Uterus (tissue), 3 donors: ENCODE measurements at regions not wholly inside any gene's neighbourhood (a gene's known extent, or its start where the extent isn't known, plus 50 kb on each side); places are given as distances from the start of the nearest gene placed in this dataset.

Experiments used
- DNase-seq, 2 donors: peaks; one replicate each; pipeline ENCODE4 v3.0.0-alpha.2; 2019 to 2020
- H3K27ac ChIP-seq, 2 donors: fragments of 200-600 bp; sonication (generic); 1 replicate in 1 of 2; 2 replicates in 1 of 2; pipeline ENCODE4 v1.5.1; 2016 to 2018
- H3K27me3 ChIP-seq, 2 donors: fragments of 200-600 bp; sonication (generic); one replicate each; pipeline ENCODE4 v1.5.1; 2018 to 2019; ENCODE audit warnings: control low read depth in 1 of 2
- H3K36me3 ChIP-seq, 2 donors: fragments of 200-600 bp; sonication (generic); one replicate each; pipeline ENCODE4 v1.5.1; 2019; ENCODE audit warnings: control low read depth in 1 of 2
- H3K4me1 ChIP-seq, 2 donors: fragments of 200-600 bp; sonication (generic); one replicate each; pipeline ENCODE4 v1.5.1; 2018 to 2019; ENCODE audit warnings: control low read depth in 1 of 2
- H3K4me3 ChIP-seq, 2 donors: fragments of 200-600 bp; sonication (generic); 1 replicate in 1 of 2; 2 replicates in 1 of 2; pipeline ENCODE4 v1.5.1; 2018 to 2019; ENCODE audit warnings: mild to moderate bottlenecking in 1 of 2
- H3K9me3 ChIP-seq, 2 donors: fragments of 200-600 bp; sonication (generic); one replicate each; pipeline ENCODE4 v1.5.1; 2019; ENCODE audit warnings: control low read depth in 1 of 2
- CTCF ChIP-seq, 4 experiments: fragments of 200-600 bp in 2 of 4; fragments of 450-650 bp in 2 of 4; sonication (generic) in 2 of 4; IDR thresholded peaks; one replicate each; pipeline ENCODE4 v1.5.1; 2016 to 2019; ENCODE audit warnings: antibody characterized with exemption in 4 of 4, mild to moderate bottlenecking in 2 of 4, moderate library complexity in 1 of 4
- POLR2A ChIP-seq, 2 donors: fragments of 450-650 bp; IDR thresholded peaks; one replicate each; pipeline ENCODE4 v1.6.1; 2016; ENCODE audit warnings: antibody characterized with exemption in 2 of 2, mild to moderate bottlenecking in 1 of 2, moderate library complexity in 1 of 2
- intact Hi-C: fragments of 100-400 bp; cut with DNase I; formaldehyde crosslinking; loops from one replicate; pipeline ENCODE4 v1.15.1; 2023; ENCODE audit warnings: low total_unique reads
- donor health status: DM: yes; HTN: yes; CAD: no.

GRCh38 chr13:89784161-89784809 lies 1563.2 kb upstream of the MIR17HG start:
- intact Hi-C loops, result no loop called here
- Histone ChIP-seq H3K4me3 (no peak overlapping the region), H3K27me3 (no peaks in the 10 kb centered on the region), H3K36me3 (no peaks in the 10 kb centered on the region), H3K27ac (no peak overlapping the region), H3K4me1 (no peaks in the 10 kb centered on the region), H3K9me3 (no peaks in the 10 kb centered on the region)
- no peak for TF ChIP-seq POLR2A (IDR thresholded peaks at IDR 0.05)
- no peak for TF ChIP-seq CTCF (IDR thresholded peaks at IDR 0.05)
- no peak for DNase-seq

- no peak for DNase-seq
- Histone ChIP-seq H3K9me3 (no peaks in the 10 kb centered on the region), H3K36me3 (no peaks in the 10 kb centered on the region), H3K4me3 (no peak overlapping the region), H3K27ac (no peak overlapping the region), H3K4me1 (no peaks in the 10 kb centered on the region), H3K27me3 (no peaks in the 10 kb centered on the region)
- TF ChIP-seq CTCF (IDR thresholded peaks at IDR 0.05) (no peak), POLR2A (IDR thresholded peaks at IDR 0.05) (no peak)
- intact Hi-C loops, result no loop called here
These were observed 1561.0 kb upstream of the MIR17HG start for GRCh38 chr13:89786531-89786930.

DNA sequence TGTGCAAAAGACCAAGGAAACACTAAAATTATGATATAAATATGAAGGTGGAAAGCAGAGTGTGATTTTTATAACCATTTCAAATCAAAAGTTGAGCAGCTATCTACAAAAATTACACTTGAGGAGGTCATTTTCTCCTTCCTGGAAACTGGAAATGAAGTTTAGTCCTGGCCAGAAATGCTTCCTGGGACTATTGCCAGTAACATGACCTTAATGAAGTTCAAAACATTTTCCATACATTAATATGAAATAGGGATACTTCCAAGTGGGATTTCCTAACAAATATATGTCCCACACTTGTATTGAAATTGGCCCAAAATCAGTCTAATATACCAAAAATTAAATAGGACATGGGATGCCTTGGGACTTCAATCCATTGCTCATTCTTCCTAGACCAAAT lies 1556.8 kb upstream of the MIR17HG start:
- H3K27me3 ChIP-seq, result no peaks in the 10 kb centered on the region
- no peaks in the 10 kb centered on the region for H3K4me1 ChIP-seq
- H3K27ac ChIP-seq, result no peak overlapping the region
- no peak for DNase-seq
- TF ChIP-seq POLR2A (IDR thresholded peaks at IDR 0.05) (no peak), CTCF (IDR thresholded peaks at IDR 0.05) (no peak)
- H3K9me3 ChIP-seq, result no peaks in the 10 kb centered on the region
- H3K36me3 ChIP-seq, result no peaks in the 10 kb centered on the region
- no peak overlapping the region for H3K4me3 ChIP-seq
- intact Hi-C loops, result no loop called here

DNA sequence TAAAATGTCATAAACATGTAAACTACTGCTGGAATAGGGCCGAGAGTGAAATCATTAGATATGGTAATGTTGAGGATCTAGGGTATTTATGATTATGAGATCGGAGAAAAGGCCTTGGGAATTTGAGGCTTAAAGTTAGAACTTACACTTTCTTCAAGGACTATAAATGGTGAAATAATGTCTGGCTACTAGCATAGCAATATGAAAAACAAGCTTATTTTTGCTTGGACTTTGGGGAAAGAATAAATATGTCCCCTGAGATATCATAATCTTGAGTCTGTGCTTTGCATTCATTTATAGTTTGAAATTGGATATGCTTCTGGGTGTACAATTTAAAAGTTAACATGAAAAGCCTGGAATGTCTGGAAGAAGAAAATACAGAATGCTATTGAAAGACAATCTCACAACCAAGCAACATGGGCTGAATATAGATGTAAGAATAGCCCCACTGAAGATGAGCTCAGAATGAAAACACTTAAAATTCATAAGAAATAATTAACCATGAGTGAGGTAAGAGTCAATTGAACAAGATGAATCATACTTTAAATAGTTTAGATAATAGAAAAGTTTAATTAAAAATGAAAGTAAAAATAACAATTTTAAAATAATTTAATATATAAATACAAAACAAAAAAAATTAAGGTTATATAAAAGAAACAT lies 1555.4 kb upstream of the MIR17HG start:
- TF ChIP-seq CTCF (IDR thresholded peaks at IDR 0.05), result no peak
- TF ChIP-seq POLR2A (IDR thresholded peaks at IDR 0.05), result no peak
- intact Hi-C loops, result no loop called here
- Histone ChIP-seq H3K36me3 (no peaks in the 10 kb centered on the region), H3K27ac (no peak overlapping the region), H3K4me1 (no peaks in the 10 kb centered on the region), H3K27me3 (no peaks in the 10 kb centered on the region), H3K4me3 (no peak overlapping the region), H3K9me3 (no peaks in the 10 kb centered on the region)
- DNase-seq, result no peak

DNA sequence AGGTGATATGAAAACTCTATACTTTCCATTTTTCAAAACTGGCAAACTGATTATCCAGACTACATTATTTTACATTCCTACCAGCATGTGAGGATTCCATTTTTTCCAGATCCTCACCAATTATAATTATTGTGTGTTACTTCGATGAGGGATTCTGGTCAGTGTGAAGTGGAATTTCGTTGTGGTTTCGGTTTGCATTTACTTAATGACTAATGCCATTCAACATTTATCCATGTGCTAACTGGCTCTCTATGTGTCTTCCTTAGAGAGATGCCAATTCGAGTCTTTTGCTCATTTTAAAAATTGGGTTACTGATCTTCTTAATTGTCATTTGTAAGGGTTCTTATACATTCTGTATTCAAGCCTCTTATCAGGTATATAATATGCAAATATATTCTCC lies 1551.3 kb upstream of the MIR17HG start:
- no peak for DNase-seq
- intact Hi-C loops, result no loop called here

More for the DNA sequence above, 1551.3 kb upstream of the MIR17HG start:
- no peak overlapping the region for H3K4me3 ChIP-seq
- H3K9me3 ChIP-seq, result no peaks in the 10 kb centered on the region
- H3K4me1 ChIP-seq, result no peaks in the 10 kb centered on the region
- H3K27ac ChIP-seq, result no peak overlapping the region
- no peaks in the 10 kb centered on the region for H3K36me3 ChIP-seq
- TF ChIP-seq CTCF (IDR thresholded peaks at IDR 0.05) (no peak), POLR2A (IDR thresholded peaks at IDR 0.05) (no peak)
- no peaks in the 10 kb centered on the region for H3K27me3 ChIP-seq
